GM20000 (cell line): ENCODE measurements at regions not wholly inside any gene's neighbourhood (a gene's known extent, or its start where the extent isn't known, plus 50 kb on each side); places are given as distances from the start of the nearest gene placed in this dataset.

Source experiments
- DNase-seq: peaks from one replicate; pipeline ENCODE4 v3.0.0; 2012; ENCODE audit warnings: low spot score
- CTCF ChIP-seq: IDR thresholded peaks from 2 replicates; pipeline ENCODE4 v1.5.1; 2012; ENCODE audit warnings: mild to moderate bottlenecking, control low read depth; ENCODE audit errors: extremely low read depth, missing control alignments

- TF ChIP-seq CTCF = no peak
- no peak for DNase-seq
These were observed 316.6 kb upstream of the JARID2 start for GRCh38 chr6:14929291-14929690.

GRCh38 chr6:14930366-14930989 is 315.4 kb upstream of the JARID2 start:
- no peak for DNase-seq

GRCh38 chr6:14932485-14933182 is 313.2 kb upstream of the JARID2 start:
- no peak for DNase-seq
- no peak for TF ChIP-seq CTCF

More at GRCh38 chr6:14930366-14930989, 315.4 kb upstream of the JARID2 start:
- no peak for TF ChIP-seq CTCF

- DNase-seq = no peak
- no peak for TF ChIP-seq CTCF
These were observed 312.7 kb upstream of the JARID2 start for GRCh38 chr6:14933183-14933544.

- DNase-seq = no peak
- no peak for TF ChIP-seq CTCF
These were observed 311.9 kb upstream of the JARID2 start for GRCh38 chr6:14934013-14934412.

- no peak for TF ChIP-seq CTCF
- no peak for DNase-seq
These were observed 311.0 kb upstream of the JARID2 start for GRCh38 chr6:14934844-14935243.

- no peak for DNase-seq
- TF ChIP-seq CTCF = no peak
These were observed 309.0 kb upstream of the JARID2 start for GRCh38 chr6:14936861-14937260.
